Endothelial cell of umbilical vein (primary cell): ENCODE measurements at regions not wholly inside any gene's neighbourhood (a gene's known extent, or its start where the extent isn't known, plus 50 kb on each side); places are given as distances from the start of the nearest gene placed in this dataset.

ENCODE experiments used
- CTCF ChIP-seq, 2 donors: IDR thresholded peaks; 1 replicate in 1 of 2; 2 replicates in 1 of 2; pipeline ENCODE4 v1.5.1; 2011; ENCODE audit warnings: low read length in 2 of 2, mild to moderate bottlenecking in 2 of 2, moderate library complexity in 2 of 2, control low read depth in 1 of 2, inconsistent platforms in 1 of 2, low read depth in 1 of 2; ENCODE audit not compliant: insufficient read depth in 1 of 2; ENCODE audit errors: extremely low read depth in 1 of 2
- EZH2 ChIP-seq: IDR thresholded peaks from 2 replicates; pipeline ENCODE4 v1.6.1; 2012; ENCODE audit warnings: borderline replicate concordance, low read depth, mild to moderate bottlenecking, moderate library complexity, low read length, inconsistent platforms; ENCODE audit not compliant: severe bottlenecking
- MYC ChIP-seq: IDR thresholded peaks from one replicate; pipeline ENCODE4 v1.6.1; 2011; ENCODE audit warnings: mild to moderate bottlenecking, low read depth, low read length

- no peak for TF ChIP-seq EZH2
- TF ChIP-seq MYC: no peak
- TF ChIP-seq CTCF (IDR thresholded peaks at IDR 0.05; ENCODE audit: extremely low read depth in 1 of 2, insufficient read depth in 1 of 2, low read depth in 1 of 2, low read length in 2 of 2): no peak
Measured at GRCh38 chr9:16282216-16282615, 588.3 kb downstream of the BNC2 start.
